ENCODE measurements at regions not wholly inside any gene's neighbourhood (a gene's known extent, or its start where the extent isn't known, plus 50 kb on each side); places are given as distances from the start of the nearest gene placed in this dataset.

- TF ChIP-seq CTCF (IDR thresholded peaks at IDR 0.05 in 8 of 11, conservative IDR thresholded peaks at IDR 0.05 in 3 of 11) (no peak), POLR2AphosphoS5 (IDR thresholded peaks at IDR 0.05) (no peak)
Measured at GRCh38 chr2:18085593-18085992, 207.1 kb downstream of the KCNS3 start.

Data from spleen (tissue), 7 donors.